SK-N-SH (cell line): ENCODE measurements at regions not wholly inside any gene's neighbourhood (a gene's known extent, or its start where the extent isn't known, plus 50 kb on each side); places are given as distances from the start of the nearest gene placed in this dataset.

Source experiments
- CTCF ChIA-PET: fragments of 300-600, 350-600 bp; formaldehyde crosslinking; extraction: SDS; loops from one replicate; lab custom pipeline; 2021; lab: Yijun Ruan, JAX
- POLR2A ChIA-PET: fragments of 350-600 bp; sonication (Branson Sonifier 250); formaldehyde crosslinking; extraction: SDS; loops from one replicate; lab custom pipeline; 2020; ENCODE audit warnings: antibody characterized with exemption, inconsistent platforms; lab: Yijun Ruan, JAX
- DNase-seq: peaks from one replicate; pipeline ENCODE4 v3.0.0; 2012
- H2AFZ ChIP-seq: fragments of 200-600 bp; sonication (generic); 2 replicates; pipeline ENCODE4 v1.8.1; 2016; ENCODE audit warnings: antibody characterized with exemption, mild to moderate bottlenecking, low read depth
- H3F3A ChIP-seq: fragments of 200-600 bp; sonication (generic); replicated peaks from 2 replicates; pipeline ENCODE3; 2016; ENCODE audit warnings: antibody characterized with exemption, mild to moderate bottlenecking; ENCODE audit not compliant: insufficient read depth
- H3K27ac ChIP-seq, 2 experiments: fragments of 200-500 bp in 1 of 2; fragments of 200-600 bp in 1 of 2; sonication (Bioruptor generic) in 1 of 2; sonication (generic), shearing (Covaris generic) in 1 of 2; 2 replicates each; pipeline versions ENCODE4 v1.5.1 to v1.6.1; 2014 to 2016; ENCODE audit warnings: low read depth in 2 of 2, inconsistent platforms in 1 of 2, low read length in 1 of 2, mild to moderate bottlenecking in 1 of 2, mixed read lengths in 1 of 2
- H3K27me3 ChIP-seq: fragments of 200-600 bp; sonication (generic), shearing (Covaris generic); 2 replicates; pipeline ENCODE4 v1.6.1; 2016; ENCODE audit warnings: mixed run types; ENCODE audit not compliant: insufficient read depth
- H3K36me3 ChIP-seq, 2 experiments: fragments of 200-500 bp in 1 of 2; fragments of 200-600 bp in 1 of 2; sonication (Bioruptor generic) in 1 of 2; sonication (generic) in 1 of 2; replicated peaks in 1 of 2; 2 replicates each; pipeline versions ENCODE3 to v1.5.1; 2014 to 2016; ENCODE audit warnings: low read length in 1 of 2, mild to moderate bottlenecking in 1 of 2; ENCODE audit not compliant: insufficient read depth in 2 of 2, control insufficient read depth in 1 of 2
- H3K4me1 ChIP-seq, 2 experiments: fragments of 200-500 bp in 1 of 2; fragments of 200-600 bp in 1 of 2; sonication (Bioruptor generic) in 1 of 2; sonication (generic), shearing (Covaris generic) in 1 of 2; 2 replicates each; pipeline versions ENCODE4 v1.5.1 to v1.6.1; 2014 to 2016; ENCODE audit warnings: low read depth in 1 of 2, low read length in 1 of 2, mixed run types in 1 of 2; ENCODE audit not compliant: insufficient read depth in 2 of 2, control insufficient read depth in 1 of 2
- H3K4me2 ChIP-seq: fragments of 200-600 bp; sonication (generic), shearing (Covaris generic); 2 replicates; pipeline ENCODE4 v1.6.1; 2017; ENCODE audit warnings: mixed run types
- H3K4me3 ChIP-seq, 2 experiments: fragments of 200-500 bp in 1 of 2; fragments of 200-600 bp in 1 of 2; sonication (Bioruptor generic) in 1 of 2; sonication (generic), shearing (Covaris generic) in 1 of 2; 2 replicates each; pipeline versions ENCODE4 v1.5.1 to v1.8.1; 2014 to 2016; ENCODE audit warnings: low read depth in 2 of 2, inconsistent platforms in 1 of 2, low read length in 1 of 2, mild to moderate bottlenecking in 1 of 2, mixed read lengths in 1 of 2, moderate library complexity in 1 of 2
- H3K79me2 ChIP-seq: fragments of 200-600 bp; sonication (generic); 2 replicates; pipeline ENCODE4 v1.8.1; 2017; ENCODE audit warnings: mild to moderate bottlenecking; ENCODE audit not compliant: insufficient read depth
- H3K9ac ChIP-seq: fragments of 200-600 bp; sonication (generic); 2 replicates; pipeline ENCODE4 v1.6.1; 2017; ENCODE audit warnings: mixed run types
- H3K9me2 ChIP-seq: fragments of 200-600 bp; sonication (generic); 2 replicates; pipeline ENCODE4 v1.6.1; 2017; ENCODE audit warnings: mixed run types
- H3K9me3 ChIP-seq: fragments of 200-600 bp; sonication (generic); 2 replicates; pipeline ENCODE4 v1.6.1; 2017; ENCODE audit warnings: mixed run types, mild to moderate bottlenecking, moderate library complexity
- H4K20me1 ChIP-seq: fragments of 200-600 bp; sonication (generic); 2 replicates; pipeline ENCODE4 v1.6.1; 2017; ENCODE audit warnings: mild to moderate bottlenecking, mixed run types; ENCODE audit not compliant: insufficient read depth
- CHD2 ChIP-seq: fragments of 150-350 bp; IDR thresholded peaks from 2 replicates; pipeline ENCODE4 v1.6.1; 2018; ENCODE audit warnings: low read length; ENCODE audit not compliant: partially characterized antibody
- EZH2phosphoT487 ChIP-seq: fragments of 200-600 bp; sonication (generic); IDR thresholded peaks from 2 replicates; pipeline ENCODE4 v1.6.1; 2017; ENCODE audit warnings: low read depth, mixed run types, mild to moderate bottlenecking, antibody characterized with exemption, moderate library complexity, borderline replicate concordance
- FOXJ3 ChIP-seq: sonication (generic); formaldehyde crosslinking; IDR thresholded peaks from 2 replicates; pipeline ENCODE4 v1.5.1; 2020; ENCODE audit warnings: mild to moderate bottlenecking, missing genetic modification reagents
- GABPA ChIP-seq: IDR thresholded peaks from 2 replicates; pipeline ENCODE4 v1.4.0; 2012; ENCODE audit warnings: low read depth, mild to moderate bottlenecking
- GATA2 ChIP-seq: sonication (generic); formaldehyde crosslinking; IDR thresholded peaks from 2 replicates; pipeline ENCODE4 v1.5.0; 2020; ENCODE audit warnings: mild to moderate bottlenecking, missing genetic modification reagents
- JUND ChIP-seq: IDR thresholded peaks from 2 replicates; pipeline ENCODE4 v1.4.0; 2012
- MXI1 ChIP-seq: IDR thresholded peaks from 2 replicates; pipeline ENCODE4 v1.6.1; 2012; ENCODE audit warnings: mild to moderate bottlenecking, low read depth, low read length, improper control_type of control experiment
- NFIC ChIP-seq: IDR thresholded peaks from 2 replicates; pipeline ENCODE4 v1.4.0; 2012; ENCODE audit warnings: borderline replicate concordance
- POLR2AphosphoS5 ChIP-seq: IDR thresholded peaks from 2 replicates; pipeline ENCODE4 v1.6.1; 2012; ENCODE audit warnings: low read depth, low read length
- RCOR1 ChIP-seq: fragments of 150-350 bp; IDR thresholded peaks from 2 replicates; pipeline ENCODE4 v1.6.1; 2017; ENCODE audit warnings: antibody characterized with exemption, low read length
- RFX5 ChIP-seq: IDR thresholded peaks from 2 replicates; pipeline ENCODE4 v1.6.1; 2012; ENCODE audit warnings: mild to moderate bottlenecking, improper control_type of control experiment, low read length
- SMC3 ChIP-seq: IDR thresholded peaks from 2 replicates; pipeline ENCODE4 v1.6.1; 2012; ENCODE audit warnings: low read depth, low read length, improper control_type of control experiment
- TAF1 ChIP-seq: IDR thresholded peaks from 2 replicates; pipeline ENCODE4 v1.6.1; 2012; ENCODE audit warnings: low read depth, mild to moderate bottlenecking, low read length, moderate library complexity, borderline replicate concordance
- TEAD4 ChIP-seq: IDR thresholded peaks from 2 replicates; pipeline ENCODE4 v1.4.0; 2012; ENCODE audit warnings: mild to moderate bottlenecking, borderline replicate concordance; ENCODE audit not compliant: insufficient read depth
- YY1 ChIP-seq: IDR thresholded peaks from 2 replicates; pipeline ENCODE4 v1.4.0; 2012; ENCODE audit warnings: low read depth, mild to moderate bottlenecking
- WGBS: methylation state at CpG from one replicate; pipeline ENCODE4 v1.1.6; 2017; ENCODE audit warnings: low lambda C conversion rate; 5-methylcytosine and 5-hydroxymethylcytosine counted together
- TF ChIP-seq, protein P1 (sequence below): IDR thresholded peaks from 2 replicates; pipeline ENCODE4; 2012
- TF ChIP-seq, protein P2 (sequence below): fragments of 150-350 bp; IDR thresholded peaks from 2 replicates; pipeline ENCODE4 v1.6.1; 2016; ENCODE audit warnings: mild to moderate bottlenecking, low read depth, low read length
- TF ChIP-seq, protein P3 (sequence below): IDR thresholded peaks from 2 replicates; pipeline ENCODE4 v1.4.0; 2012; ENCODE audit warnings: low read depth, borderline replicate concordance
- TF ChIP-seq, protein P4 (sequence below): fragments of 200-600 bp; sonication (generic); IDR thresholded peaks from 2 replicates; pipeline ENCODE4 v1.6.1; 2017; ENCODE audit warnings: antibody characterized with exemption, mild to moderate bottlenecking, moderate library complexity
- TF ChIP-seq, protein P5 (sequence below): IDR thresholded peaks from 2 replicates; pipeline ENCODE4 v1.4.0; 2012; ENCODE audit warnings: low read depth

DNA sequence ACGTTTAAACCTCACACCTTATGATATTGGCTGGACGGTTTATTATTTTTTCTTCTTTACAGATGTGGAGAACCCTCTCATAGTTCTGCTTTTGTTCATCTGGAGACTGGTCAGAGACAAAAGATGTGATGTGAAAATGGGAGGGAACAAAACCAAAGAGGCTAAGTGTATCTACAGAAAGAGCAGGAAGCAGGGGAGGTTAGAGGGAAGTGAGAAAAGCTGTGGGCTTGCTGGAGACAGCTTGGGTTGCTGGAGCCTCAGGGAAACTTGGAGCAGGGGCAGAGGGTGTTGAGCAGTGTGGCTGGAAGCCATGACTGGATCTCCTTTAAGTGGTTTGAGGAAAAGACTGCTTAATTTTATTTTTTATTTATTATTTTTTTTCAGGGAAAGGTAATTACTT lies 79.0 kb upstream of the SNX19 start:
- Histone ChIP-seq H2AFZ (no peak overlapping the region), H3K79me2 (no peaks in the 10 kb centered on the region), H3K9me3 (no peaks in the 10 kb centered on the region), H3K4me1 (no peaks in the 10 kb centered on the region)
- CTCF ChIA-PET = interaction anchor here (1.0 to 1.4 kb wide), 2 partner anchors 13 to 679 kb away, joined by 3 to 4 read pairs; no protein-coding TSS in a partner anchor
- no peak for TF ChIP-seq MXI1
- no peak for TF ChIP-seq SMC3
- TF ChIP-seq, protein P1, sequence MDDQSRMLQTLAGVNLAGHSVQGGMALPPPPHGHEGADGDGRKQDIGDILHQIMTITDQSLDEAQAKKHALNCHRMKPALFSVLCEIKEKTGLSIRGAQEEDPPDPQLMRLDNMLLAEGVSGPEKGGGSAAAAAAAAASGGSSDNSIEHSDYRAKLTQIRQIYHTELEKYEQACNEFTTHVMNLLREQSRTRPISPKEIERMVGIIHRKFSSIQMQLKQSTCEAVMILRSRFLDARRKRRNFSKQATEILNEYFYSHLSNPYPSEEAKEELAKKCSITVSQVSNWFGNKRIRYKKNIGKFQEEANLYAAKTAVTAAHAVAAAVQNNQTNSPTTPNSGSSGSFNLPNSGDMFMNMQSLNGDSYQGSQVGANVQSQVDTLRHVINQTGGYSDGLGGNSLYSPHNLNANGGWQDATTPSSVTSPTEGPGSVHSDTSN = no peak
- no peak for TF ChIP-seq TAF1
- no peak for TF ChIP-seq YY1
- TF ChIP-seq, all 33 proteins: peak for 0
- no peak for DNase-seq
- Histone ChIP-seq H3K27ac (no peak overlapping the region), H3K36me3 (no peaks in the 10 kb centered on the region), H3K4me3 (no peak overlapping the region), H3K9me2 (no peaks in the 10 kb centered on the region), H3K9ac (no peak overlapping the region), H3K4me2 (no peak overlapping the region), H3F3A (no peaks in the 10 kb centered on the region), H3K27me3 (no peaks in the 10 kb centered on the region), H4K20me1 (no peaks in the 10 kb centered on the region)
- POLR2A ChIA-PET = no interaction called here
- WGBS = 13% methylated on average over 2 of the region's 2 CpGs

DNA sequence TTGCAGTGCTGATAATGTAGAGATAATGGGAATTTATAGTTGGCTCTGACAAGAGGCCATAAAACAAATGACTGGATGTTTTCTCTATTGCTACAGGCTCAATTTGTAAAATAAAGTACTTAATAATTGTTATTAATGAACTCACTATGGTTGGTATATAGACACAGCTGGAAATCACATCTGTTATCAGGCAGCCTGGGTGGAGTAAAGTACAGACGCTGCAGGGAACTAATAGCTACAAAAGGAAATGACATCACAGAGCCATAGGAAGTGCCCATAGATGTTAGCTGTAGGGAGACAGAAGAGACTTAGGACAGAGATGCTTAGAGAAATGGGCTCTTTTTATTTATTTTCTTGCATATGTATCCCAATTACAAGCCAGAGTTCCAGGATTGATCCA lies 81.0 kb upstream of the SNX19 start:
- Histone ChIP-seq H3K9me3 (no peaks in the 10 kb centered on the region), H3K79me2 (no peaks in the 10 kb centered on the region), H3K27me3 (no peaks in the 10 kb centered on the region), H3F3A (no peaks in the 10 kb centered on the region), H3K4me1 (no peaks in the 10 kb centered on the region), H3K9ac (no peak overlapping the region), H2AFZ (no peak overlapping the region), H4K20me1 (no peaks in the 10 kb centered on the region), H3K36me3 (no peaks in the 10 kb centered on the region), H3K27ac (no peak overlapping the region), H3K4me3 (no peak overlapping the region), H3K4me2 (no peak overlapping the region), H3K9me2 (no peaks in the 10 kb centered on the region)
- CTCF ChIA-PET = no interaction called here
- POLR2A ChIA-PET = no interaction called here
- no peak for DNase-seq
- 7% methylated on average over 1 of the region's 1 CpG for WGBS
- TF ChIP-seq RFX5 (no peak), SMC3 (no peak), EZH2phosphoT487 (no peak), POLR2AphosphoS5 (no peak), CHD2 (no peak), JUND (no peak), TEAD4 (no peak), RCOR1 (no peak), YY1 (no peak), GABPA (no peak), GATA2 (CRISPR knock-in tag) (no peak), MXI1 (no peak), NFIC (no peak), FOXJ3 (no peak)
- TF ChIP-seq, protein P2, sequence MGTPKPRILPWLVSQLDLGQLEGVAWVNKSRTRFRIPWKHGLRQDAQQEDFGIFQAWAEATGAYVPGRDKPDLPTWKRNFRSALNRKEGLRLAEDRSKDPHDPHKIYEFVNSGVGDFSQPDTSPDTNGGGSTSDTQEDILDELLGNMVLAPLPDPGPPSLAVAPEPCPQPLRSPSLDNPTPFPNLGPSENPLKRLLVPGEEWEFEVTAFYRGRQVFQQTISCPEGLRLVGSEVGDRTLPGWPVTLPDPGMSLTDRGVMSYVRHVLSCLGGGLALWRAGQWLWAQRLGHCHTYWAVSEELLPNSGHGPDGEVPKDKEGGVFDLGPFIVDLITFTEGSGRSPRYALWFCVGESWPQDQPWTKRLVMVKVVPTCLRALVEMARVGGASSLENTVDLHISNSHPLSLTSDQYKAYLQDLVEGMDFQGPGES = no peak
- TF ChIP-seq, protein P3, sequence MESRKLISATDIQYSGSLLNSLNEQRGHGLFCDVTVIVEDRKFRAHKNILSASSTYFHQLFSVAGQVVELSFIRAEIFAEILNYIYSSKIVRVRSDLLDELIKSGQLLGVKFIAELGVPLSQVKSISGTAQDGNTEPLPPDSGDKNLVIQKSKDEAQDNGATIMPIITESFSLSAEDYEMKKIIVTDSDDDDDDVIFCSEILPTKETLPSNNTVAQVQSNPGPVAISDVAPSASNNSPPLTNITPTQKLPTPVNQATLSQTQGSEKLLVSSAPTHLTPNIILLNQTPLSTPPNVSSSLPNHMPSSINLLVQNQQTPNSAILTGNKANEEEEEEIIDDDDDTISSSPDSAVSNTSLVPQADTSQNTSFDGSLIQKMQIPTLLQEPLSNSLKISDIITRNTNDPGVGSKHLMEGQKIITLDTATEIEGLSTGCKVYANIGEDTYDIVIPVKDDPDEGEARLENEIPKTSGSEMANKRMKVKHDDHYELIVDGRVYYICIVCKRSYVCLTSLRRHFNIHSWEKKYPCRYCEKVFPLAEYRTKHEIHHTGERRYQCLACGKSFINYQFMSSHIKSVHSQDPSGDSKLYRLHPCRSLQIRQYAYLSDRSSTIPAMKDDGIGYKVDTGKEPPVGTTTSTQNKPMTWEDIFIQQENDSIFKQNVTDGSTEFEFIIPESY = no peak
- TF ChIP-seq, protein P4, sequence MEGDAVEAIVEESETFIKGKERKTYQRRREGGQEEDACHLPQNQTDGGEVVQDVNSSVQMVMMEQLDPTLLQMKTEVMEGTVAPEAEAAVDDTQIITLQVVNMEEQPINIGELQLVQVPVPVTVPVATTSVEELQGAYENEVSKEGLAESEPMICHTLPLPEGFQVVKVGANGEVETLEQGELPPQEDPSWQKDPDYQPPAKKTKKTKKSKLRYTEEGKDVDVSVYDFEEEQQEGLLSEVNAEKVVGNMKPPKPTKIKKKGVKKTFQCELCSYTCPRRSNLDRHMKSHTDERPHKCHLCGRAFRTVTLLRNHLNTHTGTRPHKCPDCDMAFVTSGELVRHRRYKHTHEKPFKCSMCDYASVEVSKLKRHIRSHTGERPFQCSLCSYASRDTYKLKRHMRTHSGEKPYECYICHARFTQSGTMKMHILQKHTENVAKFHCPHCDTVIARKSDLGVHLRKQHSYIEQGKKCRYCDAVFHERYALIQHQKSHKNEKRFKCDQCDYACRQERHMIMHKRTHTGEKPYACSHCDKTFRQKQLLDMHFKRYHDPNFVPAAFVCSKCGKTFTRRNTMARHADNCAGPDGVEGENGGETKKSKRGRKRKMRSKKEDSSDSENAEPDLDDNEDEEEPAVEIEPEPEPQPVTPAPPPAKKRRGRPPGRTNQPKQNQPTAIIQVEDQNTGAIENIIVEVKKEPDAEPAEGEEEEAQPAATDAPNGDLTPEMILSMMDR = no peak
- TF ChIP-seq, protein P1 = no peak
- TF ChIP-seq, protein P5, sequence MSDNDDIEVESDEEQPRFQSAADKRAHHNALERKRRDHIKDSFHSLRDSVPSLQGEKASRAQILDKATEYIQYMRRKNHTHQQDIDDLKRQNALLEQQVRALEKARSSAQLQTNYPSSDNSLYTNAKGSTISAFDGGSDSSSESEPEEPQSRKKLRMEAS = no peak
